ENCODE measurements at regions not wholly inside any gene's neighbourhood (a gene's known extent, or its start where the extent isn't known, plus 50 kb on each side); places are given as distances from the start of the nearest gene placed in this dataset.

DNA sequence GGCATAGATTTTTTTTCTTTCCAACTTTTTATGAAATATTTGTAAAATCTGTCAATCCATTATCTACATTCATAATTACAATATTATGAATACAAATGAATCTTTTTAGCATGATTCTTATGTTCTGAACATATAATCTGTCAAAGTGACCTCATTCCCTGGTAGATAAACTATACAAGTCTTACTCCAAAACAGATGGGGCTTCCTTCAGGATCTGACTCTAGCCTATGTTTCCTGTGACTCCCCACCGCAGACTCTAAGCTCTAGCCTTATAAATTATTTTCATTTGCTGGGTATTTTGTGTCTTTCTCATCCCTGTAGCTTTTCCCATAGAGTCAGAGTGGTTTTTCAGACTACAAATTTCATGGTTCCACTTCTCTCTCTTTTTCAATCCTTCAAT is 202.1 kb upstream of the KITLG start:
- TF ChIP-seq NFIC (IDR thresholded peaks at IDR 0.05) = no peak
- TF ChIP-seq FOXM1 (IDR thresholded peaks at IDR 0.05; ENCODE audit: borderline replicate concordance, low read depth) = no peak
